ENCODE measurements at regions not wholly inside any gene's neighbourhood (a gene's known extent, or its start where the extent isn't known, plus 50 kb on each side); places are given as distances from the start of the nearest gene placed in this dataset.

DNA sequence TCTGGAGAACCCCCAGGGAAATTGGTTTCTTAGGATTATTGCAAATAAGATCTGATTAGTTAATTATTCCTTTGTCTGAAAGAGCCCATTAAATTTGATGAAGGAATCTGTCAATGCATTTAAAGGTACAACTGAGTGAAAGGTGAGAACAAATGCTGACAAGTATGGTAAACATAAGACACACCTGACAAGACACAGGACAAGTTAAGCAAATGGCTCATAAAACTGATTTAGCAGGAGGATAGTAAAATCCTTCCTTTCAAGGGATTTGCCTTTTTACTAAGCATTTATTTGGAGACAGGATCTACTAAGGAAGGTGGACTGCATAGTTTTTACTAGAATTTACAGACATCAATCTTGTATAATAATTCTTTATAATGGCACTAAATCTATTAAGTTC, 553.9 kb downstream of the SPRY1 start:
- Histone ChIP-seq H3K27ac (ENCODE audit: low read depth, low read length, poor library complexity, severe bottlenecking) (no peak overlapping the region), H3K4me2 (ENCODE audit: low read length) (no peak overlapping the region), H3K9me2 (ENCODE audit: insufficient read depth, low read length) (no peaks in the 10 kb centered on the region), H3K9me3 (ENCODE audit: low read length) (no peaks in the 10 kb centered on the region), H3K79me2 (ENCODE audit: insufficient read depth, low read depth, low read length) (no peaks in the 10 kb centered on the region), H4K20me1 (ENCODE audit: insufficient read depth, low read length) (no peaks in the 10 kb centered on the region), H3K36me3 (ENCODE audit: insufficient read depth, low read length) (no peaks in the 10 kb centered on the region), H3K4me3 (ENCODE audit: low read depth, low read length, poor library complexity, severe bottlenecking) (no peak overlapping the region), H3K4me1 (ENCODE audit: insufficient read depth, low read length, poor library complexity, severe bottlenecking) (no peaks in the 10 kb centered on the region), H2AFZ (ENCODE audit: low read length) (no peak overlapping the region)
- BruUV-seq (replicated peaks) = no TSS peak
- no peak for DNase-seq (ENCODE audit: low spot score)
- intact Hi-C loops (cut with micrococcal nuclease; ENCODE audit: unreplicated experiment) = no loop called here
- POLR2A ChIA-PET = interaction anchor here (0.5 kb wide), 1 partner anchor 37 kb away, joined by 3 read pairs; no protein-coding TSS in a partner anchor
- CTCF ChIA-PET (ENCODE audit: unreplicated experiment) = no interaction called here
- no peak for TF ChIP-seq EZH2phosphoT487 (IDR thresholded peaks at IDR 0.05; ENCODE audit: borderline replicate concordance, low read depth, low read length)
- TF ChIP-seq, protein P1, sequence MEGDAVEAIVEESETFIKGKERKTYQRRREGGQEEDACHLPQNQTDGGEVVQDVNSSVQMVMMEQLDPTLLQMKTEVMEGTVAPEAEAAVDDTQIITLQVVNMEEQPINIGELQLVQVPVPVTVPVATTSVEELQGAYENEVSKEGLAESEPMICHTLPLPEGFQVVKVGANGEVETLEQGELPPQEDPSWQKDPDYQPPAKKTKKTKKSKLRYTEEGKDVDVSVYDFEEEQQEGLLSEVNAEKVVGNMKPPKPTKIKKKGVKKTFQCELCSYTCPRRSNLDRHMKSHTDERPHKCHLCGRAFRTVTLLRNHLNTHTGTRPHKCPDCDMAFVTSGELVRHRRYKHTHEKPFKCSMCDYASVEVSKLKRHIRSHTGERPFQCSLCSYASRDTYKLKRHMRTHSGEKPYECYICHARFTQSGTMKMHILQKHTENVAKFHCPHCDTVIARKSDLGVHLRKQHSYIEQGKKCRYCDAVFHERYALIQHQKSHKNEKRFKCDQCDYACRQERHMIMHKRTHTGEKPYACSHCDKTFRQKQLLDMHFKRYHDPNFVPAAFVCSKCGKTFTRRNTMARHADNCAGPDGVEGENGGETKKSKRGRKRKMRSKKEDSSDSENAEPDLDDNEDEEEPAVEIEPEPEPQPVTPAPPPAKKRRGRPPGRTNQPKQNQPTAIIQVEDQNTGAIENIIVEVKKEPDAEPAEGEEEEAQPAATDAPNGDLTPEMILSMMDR (conservative IDR thresholded peaks at IDR 0.05; ENCODE audit: low read length) = no peak

DNA sequence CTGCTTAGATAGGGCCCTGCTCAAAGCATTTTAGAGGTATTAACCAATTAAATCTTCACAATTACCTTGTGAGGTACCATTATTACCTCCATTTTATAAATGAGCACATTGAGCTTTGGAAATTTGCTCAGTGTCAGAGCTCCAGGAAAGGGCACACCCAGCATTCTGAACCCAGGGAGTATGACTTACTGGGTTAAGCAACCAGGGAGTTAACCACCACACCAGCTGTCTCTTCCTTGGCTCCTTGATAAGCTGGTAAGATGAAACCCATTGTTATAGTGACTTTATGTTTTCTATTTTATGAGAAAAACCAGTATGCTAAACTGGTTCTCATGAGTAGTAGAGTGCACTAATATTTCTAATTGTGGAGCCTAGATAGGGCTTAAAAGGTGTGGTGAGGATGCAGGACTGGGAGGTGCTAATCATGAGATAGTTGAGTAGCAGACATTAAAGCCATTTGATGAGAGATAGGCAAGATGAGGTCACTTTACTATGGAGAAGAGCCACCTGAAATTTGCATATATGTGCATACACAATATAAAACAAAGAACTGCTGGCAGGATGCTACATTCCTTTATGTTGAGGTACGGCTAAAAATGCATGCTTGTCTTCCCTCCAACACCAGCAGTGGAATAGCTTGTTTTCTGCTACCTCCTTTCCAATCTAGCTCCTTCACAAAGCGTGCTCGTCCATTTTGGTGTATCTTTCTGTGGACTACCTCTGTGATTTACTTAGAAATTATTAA, 556.1 kb downstream of the SPRY1 start:
- no peak overlapping the region for H3K27ac ChIP-seq (ENCODE audit: low read depth, low read length, poor library complexity, severe bottlenecking)
- no peaks in the 10 kb centered on the region for H3K79me2 ChIP-seq (ENCODE audit: insufficient read depth, low read depth, low read length)
- intact Hi-C loops (cut with micrococcal nuclease; ENCODE audit: unreplicated experiment) = no loop called here
- ChIA-PET CTCF (ENCODE audit: unreplicated experiment) (no interaction called here), POLR2A (interaction anchor here (1.0 kb wide), 1 partner anchor 30 kb away, joined by 3 read pairs; no protein-coding TSS in a partner anchor)
- no peak for DNase-seq (ENCODE audit: low spot score)
- no peaks in the 10 kb centered on the region for H3K9me3 ChIP-seq (ENCODE audit: low read length)
- no peaks in the 10 kb centered on the region for H3K9me2 ChIP-seq (ENCODE audit: insufficient read depth, low read length)
- no peak overlapping the region for H2AFZ ChIP-seq (ENCODE audit: low read length)
- no TSS peak for BruUV-seq (replicated peaks)
- no peak overlapping the region for H3K4me3 ChIP-seq (ENCODE audit: low read depth, low read length, poor library complexity, severe bottlenecking)
- no peaks in the 10 kb centered on the region for H3K4me1 ChIP-seq (ENCODE audit: insufficient read depth, low read length, poor library complexity, severe bottlenecking)
- no peaks in the 10 kb centered on the region for H4K20me1 ChIP-seq (ENCODE audit: insufficient read depth, low read length)
- H3K4me2 ChIP-seq (ENCODE audit: low read length) = no peak overlapping the region
- H3K36me3 ChIP-seq (ENCODE audit: insufficient read depth, low read length) = no peaks in the 10 kb centered on the region
- TF ChIP-seq, protein P1 (conservative IDR thresholded peaks at IDR 0.05; ENCODE audit: low read length) = no peak
- no peak for TF ChIP-seq EZH2phosphoT487 (IDR thresholded peaks at IDR 0.05; ENCODE audit: borderline replicate concordance, low read depth, low read length)

DNA sequence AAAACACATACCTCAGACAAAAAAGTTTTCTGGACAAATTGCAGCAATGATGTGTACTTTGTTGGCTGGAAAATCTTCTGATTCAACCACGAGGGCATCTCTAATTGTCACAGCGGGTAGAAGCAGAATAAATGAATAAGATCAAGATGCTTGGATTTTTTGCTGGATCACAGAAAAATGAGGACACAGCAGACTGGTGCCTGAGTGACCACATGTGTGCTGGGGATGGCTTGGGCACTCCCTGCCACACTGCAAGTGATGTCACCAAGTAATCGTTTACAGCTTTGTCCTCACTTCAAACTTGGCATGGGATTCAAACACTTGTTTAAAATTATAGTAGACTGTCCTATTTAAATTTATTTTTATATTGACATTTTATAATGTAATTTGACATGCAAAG, 557.0 kb downstream of the SPRY1 start:
- Histone ChIP-seq H3K27ac (ENCODE audit: low read depth, low read length, poor library complexity, severe bottlenecking) (no peak overlapping the region), H2AFZ (ENCODE audit: low read length) (no peak overlapping the region), H3K36me3 (ENCODE audit: insufficient read depth, low read length) (no peaks in the 10 kb centered on the region), H3K9me3 (ENCODE audit: low read length) (no peaks in the 10 kb centered on the region), H3K9me2 (ENCODE audit: insufficient read depth, low read length) (no peaks in the 10 kb centered on the region), H3K4me1 (ENCODE audit: insufficient read depth, low read length, poor library complexity, severe bottlenecking) (no peaks in the 10 kb centered on the region), H3K4me2 (ENCODE audit: low read length) (no peak overlapping the region), H3K4me3 (ENCODE audit: low read depth, low read length, poor library complexity, severe bottlenecking) (no peak overlapping the region), H4K20me1 (ENCODE audit: insufficient read depth, low read length) (no peaks in the 10 kb centered on the region), H3K79me2 (ENCODE audit: insufficient read depth, low read depth, low read length) (no peaks in the 10 kb centered on the region)
- TF ChIP-seq, protein P1 (conservative IDR thresholded peaks at IDR 0.05; ENCODE audit: low read length) = no peak
- TF ChIP-seq EZH2phosphoT487 (IDR thresholded peaks at IDR 0.05; ENCODE audit: borderline replicate concordance, low read depth, low read length) = no peak
- ChIA-PET CTCF (ENCODE audit: unreplicated experiment) (no interaction called here), POLR2A (interaction anchor here (0.6 to 1.0 kb wide), 3 partner anchors 26 to 748 kb away, joined by 3 to 4 read pairs (median 3); no protein-coding TSS in a partner anchor)
- no peak for DNase-seq (ENCODE audit: low spot score)
- intact Hi-C loops (cut with micrococcal nuclease; ENCODE audit: unreplicated experiment) = no loop called here
- BruUV-seq (replicated peaks) = no TSS peak

All from OCI-LY7 (cell line).